ENCODE measurements at regions not wholly inside any gene's neighbourhood (a gene's known extent, or its start where the extent isn't known, plus 50 kb on each side); places are given as distances from the start of the nearest gene placed in this dataset.

DNA sequence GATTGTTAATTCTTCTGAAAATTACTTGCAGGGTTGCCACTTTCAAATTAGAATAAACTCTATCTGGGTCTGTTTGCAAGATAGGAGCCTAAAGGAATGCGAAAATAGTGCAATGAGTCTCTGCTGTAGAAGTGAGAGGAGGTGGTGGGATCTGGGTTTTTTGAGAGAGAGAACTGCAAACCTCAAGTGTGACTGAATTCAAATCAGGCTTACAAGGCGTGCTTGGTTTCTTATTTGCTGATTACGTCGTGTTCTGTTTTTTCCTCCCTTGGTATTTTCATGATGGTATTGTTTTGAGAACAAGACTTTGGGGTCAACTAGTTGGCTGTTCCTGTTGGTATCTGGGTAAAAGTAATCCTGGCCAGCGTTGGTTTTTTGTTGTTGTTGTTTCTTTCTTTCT is 490.9 kb upstream of the CFAP20DC start:
- TF ChIP-seq BCL11A (IDR thresholded peaks at IDR 0.05; ENCODE audit: low read depth, low read length) (0 out of 2 replicates have a peak, but pooled peaks have one; percentile 54), POLR2AphosphoS5 (IDR thresholded peaks at IDR 0.05; ENCODE audit: low read length) (no peak), POLR2AphosphoS2 (IDR thresholded peaks at IDR 0.05; ENCODE audit: low read depth, low read length) (no peak), TAF1 (IDR thresholded peaks at IDR 0.05; ENCODE audit: borderline replicate concordance, low read depth, low read length) (no peak), EZH2 (IDR thresholded peaks at IDR 0.05; ENCODE audit: borderline replicate concordance, control insufficient read depth, low read depth, low read length) (no peak), MXI1 (IDR thresholded peaks at IDR 0.05; ENCODE audit: low read depth, low read length) (no peak), NFIC (IDR thresholded peaks at IDR 0.05; ENCODE audit: low read depth, low read length) (peak; percentile 53; the same call in 1 of the 2 replicates), MEF2A (IDR thresholded peaks at IDR 0.05; ENCODE audit: insufficient read depth, low read depth, low read length) (no peak), BHLHE40 (IDR thresholded peaks at IDR 0.05; ENCODE audit: borderline replicate concordance in 1 of 2, low read depth in 2 of 2, low read length in 1 of 2) (peak; percentile 94 to 96), IKZF2 (IDR thresholded peaks at IDR 0.05) (peak; percentile 55 to 56; a peak in 2 of 4 replicates)
- TF ChIP-seq, protein P1, sequence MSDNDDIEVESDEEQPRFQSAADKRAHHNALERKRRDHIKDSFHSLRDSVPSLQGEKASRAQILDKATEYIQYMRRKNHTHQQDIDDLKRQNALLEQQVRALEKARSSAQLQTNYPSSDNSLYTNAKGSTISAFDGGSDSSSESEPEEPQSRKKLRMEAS (IDR thresholded peaks at IDR 0.05; ENCODE audit: low read depth, low read length) = no peak
- TF ChIP-seq, protein P2, sequence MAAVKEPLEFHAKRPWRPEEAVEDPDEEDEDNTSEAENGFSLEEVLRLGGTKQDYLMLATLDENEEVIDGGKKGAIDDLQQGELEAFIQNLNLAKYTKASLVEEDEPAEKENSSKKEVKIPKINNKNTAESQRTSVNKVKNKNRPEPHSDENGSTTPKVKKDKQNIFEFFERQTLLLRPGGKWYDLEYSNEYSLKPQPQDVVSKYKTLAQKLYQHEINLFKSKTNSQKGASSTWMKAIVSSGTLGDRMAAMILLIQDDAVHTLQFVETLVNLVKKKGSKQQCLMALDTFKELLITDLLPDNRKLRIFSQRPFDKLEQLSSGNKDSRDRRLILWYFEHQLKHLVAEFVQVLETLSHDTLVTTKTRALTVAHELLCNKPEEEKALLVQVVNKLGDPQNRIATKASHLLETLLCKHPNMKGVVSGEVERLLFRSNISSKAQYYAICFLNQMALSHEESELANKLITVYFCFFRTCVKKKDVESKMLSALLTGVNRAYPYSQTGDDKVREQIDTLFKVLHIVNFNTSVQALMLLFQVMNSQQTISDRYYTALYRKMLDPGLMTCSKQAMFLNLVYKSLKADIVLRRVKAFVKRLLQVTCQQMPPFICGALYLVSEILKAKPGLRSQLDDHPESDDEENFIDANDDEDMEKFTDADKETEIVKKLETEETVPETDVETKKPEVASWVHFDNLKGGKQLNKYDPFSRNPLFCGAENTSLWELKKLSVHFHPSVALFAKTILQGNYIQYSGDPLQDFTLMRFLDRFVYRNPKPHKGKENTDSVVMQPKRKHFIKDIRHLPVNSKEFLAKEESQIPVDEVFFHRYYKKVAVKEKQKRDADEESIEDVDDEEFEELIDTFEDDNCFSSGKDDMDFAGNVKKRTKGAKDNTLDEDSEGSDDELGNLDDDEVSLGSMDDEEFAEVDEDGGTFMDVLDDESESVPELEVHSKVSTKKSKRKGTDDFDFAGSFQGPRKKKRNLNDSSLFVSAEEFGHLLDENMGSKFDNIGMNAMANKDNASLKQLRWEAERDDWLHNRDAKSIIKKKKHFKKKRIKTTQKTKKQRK (IDR thresholded peaks at IDR 0.05; ENCODE audit: low read depth, low read length) = no peak
